Neutrophil (primary cell): ENCODE measurements at regions not wholly inside any gene's neighbourhood (a gene's known extent, or its start where the extent isn't known, plus 50 kb on each side); places are given as distances from the start of the nearest gene placed in this dataset.

Experiments
- H3K27ac ChIP-seq: fragments of 200-600 bp; sonication (generic); 2 replicates; pipeline ENCODE4 v1.5.1; 2016; ENCODE audit warnings: mild to moderate bottlenecking, moderate library complexity
- H3K27me3 ChIP-seq: fragments of 200-600 bp; sonication (generic); 2 replicates; pipeline ENCODE4 v1.6.0; 2016; ENCODE audit warnings: mild to moderate bottlenecking
- H3K36me3 ChIP-seq: fragments of 200-600 bp; sonication (generic); 2 replicates; pipeline ENCODE4 v1.5.1; 2017
- H3K4me1 ChIP-seq, 2 experiments: fragments of 200-600 bp in 1 of 2; sonication (generic) in 1 of 2; 1 replicate in 1 of 2; 2 replicates in 1 of 2; pipeline versions ENCODE4 v1.5.1 to v1.6.1; 2013 to 2016; ENCODE audit warnings: low read depth in 1 of 2, low read length in 1 of 2, mild to moderate bottlenecking in 1 of 2, moderate library complexity in 1 of 2; ENCODE audit not compliant: control insufficient read depth in 1 of 2, insufficient read depth in 1 of 2
- H3K4me3 ChIP-seq, 2 experiments: fragments of 200-600 bp in 1 of 2; sonication (generic) in 1 of 2; 1 replicate in 1 of 2; 2 replicates in 1 of 2; pipeline ENCODE4 v1.5.1; 2013 to 2016; ENCODE audit warnings: low read depth in 1 of 2, low read length in 1 of 2, mild to moderate bottlenecking in 1 of 2, moderate library complexity in 1 of 2
- H3K9me3 ChIP-seq: fragments of 200-600 bp; sonication (generic); 2 replicates; pipeline ENCODE4 v1.5.1; 2016
- CTCF ChIP-seq: fragments of 200-600 bp; sonication (generic); IDR thresholded peaks from 2 replicates; pipeline ENCODE4 v1.5.1; 2016; ENCODE audit warnings: antibody characterized with exemption

DNA sequence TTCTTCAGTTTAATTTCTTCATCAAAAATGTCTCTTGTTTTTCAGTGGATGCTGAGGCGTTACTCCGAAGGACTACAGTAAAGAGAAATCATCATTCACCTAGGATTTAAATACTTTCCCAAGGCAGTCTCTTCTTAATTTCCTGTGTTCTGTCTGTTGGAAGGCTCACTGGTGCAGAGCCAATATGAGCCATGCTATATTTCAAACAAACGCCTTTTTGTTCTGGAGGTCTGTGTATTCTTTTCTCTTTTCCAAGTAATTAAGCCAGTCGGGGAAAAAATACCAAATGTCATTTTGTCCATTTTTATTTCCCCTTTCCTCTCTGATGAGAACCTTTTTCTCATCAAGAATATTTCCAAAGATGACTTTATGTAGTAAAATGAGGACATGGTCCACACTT lies 206.5 kb downstream of the RWDD3 start:
- Histone ChIP-seq H3K4me3 (no peak overlapping the region), H3K36me3 (no peaks in the 10 kb centered on the region), H3K9me3 (no peaks in the 10 kb centered on the region), H3K4me1 (no peaks in the 10 kb centered on the region), H3K27me3 (no peaks in the 10 kb centered on the region), H3K27ac (no peak overlapping the region)
- no peak for TF ChIP-seq CTCF

DNA sequence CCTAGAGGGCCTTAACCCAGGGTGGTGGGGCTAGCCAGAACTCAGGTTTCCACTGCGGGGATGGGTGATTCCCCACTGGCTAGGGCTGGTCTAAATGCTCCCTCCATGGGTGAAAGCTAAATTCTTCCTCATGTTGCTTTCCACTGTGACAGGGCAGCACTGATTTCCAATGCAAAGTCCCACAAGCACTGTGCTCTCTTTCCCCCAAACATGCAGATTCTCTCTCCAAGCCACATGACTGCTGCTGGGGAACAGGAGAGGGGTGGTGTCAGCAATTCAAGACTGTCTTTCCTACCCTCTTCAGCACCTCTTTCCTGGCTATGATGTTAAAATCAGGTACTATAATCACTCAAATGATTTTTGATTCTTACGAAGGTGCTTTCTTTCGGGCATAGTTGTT lies 215.5 kb downstream of the RWDD3 start:
- no peaks in the 10 kb centered on the region for H3K27me3 ChIP-seq
- H3K4me3 ChIP-seq, result no peak overlapping the region
- no peak for TF ChIP-seq CTCF
- H3K9me3 ChIP-seq, result no peaks in the 10 kb centered on the region
- H3K27ac ChIP-seq, result no peak overlapping the region
- H3K4me1 ChIP-seq, result no peaks in the 10 kb centered on the region
- no peaks in the 10 kb centered on the region for H3K36me3 ChIP-seq

- H3K27ac ChIP-seq, result no peak overlapping the region
- no peaks in the 10 kb centered on the region for H3K4me1 ChIP-seq
- H3K36me3 ChIP-seq, result no peaks in the 10 kb centered on the region
- H3K27me3 ChIP-seq, result no peaks in the 10 kb centered on the region
- no peak for TF ChIP-seq CTCF
- no peaks in the 10 kb centered on the region for H3K9me3 ChIP-seq
- H3K4me3 ChIP-seq, result no peak overlapping the region
Observed at GRCh38 chr1:95451054-95451453, 217.0 kb downstream of the RWDD3 start.

GRCh38 chr1:95451904-95452303 lies 217.9 kb downstream of the RWDD3 start:
- H3K27me3 ChIP-seq, result no peaks in the 10 kb centered on the region
- no peak overlapping the region for H3K4me3 ChIP-seq
- no peaks in the 10 kb centered on the region for H3K4me1 ChIP-seq
- H3K9me3 ChIP-seq, result no peaks in the 10 kb centered on the region
- no peaks in the 10 kb centered on the region for H3K36me3 ChIP-seq
- TF ChIP-seq CTCF, result no peak
- H3K27ac ChIP-seq, result no peak overlapping the region

DNA sequence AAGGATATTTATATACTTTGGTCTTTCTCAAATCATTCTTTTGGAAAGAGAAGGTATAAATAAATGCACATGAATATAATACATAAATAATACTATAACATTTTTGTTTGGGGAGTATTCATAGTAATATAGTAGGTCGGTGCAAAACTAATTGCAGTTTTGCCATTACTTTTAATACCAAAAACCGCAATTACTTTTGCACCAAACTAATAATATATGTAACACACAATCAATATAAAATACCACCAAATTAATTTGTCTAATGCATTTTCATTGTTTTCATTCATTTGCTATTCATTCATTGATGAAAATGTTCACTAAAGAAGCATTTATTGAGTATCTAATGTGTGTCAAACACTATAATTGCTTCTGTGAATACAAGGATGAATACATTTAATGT lies 219.0 kb downstream of the RWDD3 start:
- Histone ChIP-seq H3K9me3 (no peaks in the 10 kb centered on the region), H3K36me3 (no peaks in the 10 kb centered on the region), H3K4me3 (no peak overlapping the region), H3K27me3 (no peaks in the 10 kb centered on the region), H3K27ac (no peak overlapping the region), H3K4me1 (no peaks in the 10 kb centered on the region)
- TF ChIP-seq CTCF, result no peak

DNA sequence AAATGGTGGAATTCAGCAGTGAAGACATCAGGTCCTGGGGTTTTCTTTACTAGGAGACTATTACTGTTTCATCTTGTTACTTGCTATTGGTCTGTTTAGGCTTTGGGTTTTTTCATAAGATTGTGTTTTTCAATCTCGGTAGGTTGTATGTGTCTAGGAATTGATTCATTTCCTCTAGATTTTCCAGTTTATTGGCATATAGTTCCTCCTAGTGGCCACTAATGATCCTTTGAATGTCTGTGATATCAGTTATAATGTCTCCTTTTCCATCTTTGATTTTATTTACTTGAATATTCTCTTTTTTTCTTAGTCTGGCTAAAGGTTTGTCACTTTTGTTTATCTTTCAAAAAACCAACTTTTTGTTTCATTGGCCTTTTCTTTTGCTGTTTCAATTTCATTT lies 233.0 kb downstream of the RWDD3 start:
- Histone ChIP-seq H3K36me3 (no peaks in the 10 kb centered on the region), H3K4me3 (no peak overlapping the region), H3K27me3 (no peaks in the 10 kb centered on the region), H3K27ac (no peak overlapping the region), H3K4me1 (no peaks in the 10 kb centered on the region), H3K9me3 (no peaks in the 10 kb centered on the region)
- TF ChIP-seq CTCF, result no peak
